Esophagus mucosa (tissue), 1 donor: ENCODE measurements at regions not wholly inside any gene's neighbourhood (a gene's known extent, or its start where the extent isn't known, plus 50 kb on each side); places are given as distances from the start of the nearest gene placed in this dataset.

Experiments used
- ATAC-seq: fragments of 200-7000 bp; cut with Tn5 transposase; one replicate; pipeline ENCODE4 v1.9.1; 2020
- donor health status: DM: yes; HTN: yes; CAD: no.

GRCh38 chr1:239999170-239999569, 92.5 kb upstream of the FMN2 start:
- ATAC-seq: no peak

- ATAC-seq: no peak
Observed at GRCh38 chr1:240000634-240001033, 91.0 kb upstream of the FMN2 start.

GRCh38 chr1:240001177-240001740, 90.4 kb upstream of the FMN2 start:
- no peak for ATAC-seq

- ATAC-seq: no peak
Observed at GRCh38 chr1:240004086-240004749, 87.5 kb upstream of the FMN2 start.

- no peak for ATAC-seq
Observed at GRCh38 chr1:240005997-240006650, 85.6 kb upstream of the FMN2 start.

GRCh38 chr1:240008298-240008697, 83.4 kb upstream of the FMN2 start:
- ATAC-seq: no peak

- no peak for ATAC-seq
Observed at GRCh38 chr1:240014051-240014450, 77.6 kb upstream of the FMN2 start.

- no peak for ATAC-seq
Observed at GRCh38 chr1:240018617-240019016, 73.1 kb upstream of the FMN2 start.

- no peak for ATAC-seq
Observed at GRCh38 chr1:240019524-240019923, 72.2 kb upstream of the FMN2 start.

- no peak for ATAC-seq
Observed at GRCh38 chr1:240020871-240021270, 70.8 kb upstream of the FMN2 start.

GRCh38 chr1:240021709-240022108, 70.0 kb upstream of the FMN2 start:
- no peak for ATAC-seq

- ATAC-seq: no peak
Observed at GRCh38 chr1:240027059-240027462, 64.6 kb upstream of the FMN2 start.

GRCh38 chr1:240029418-240029817, 62.3 kb upstream of the FMN2 start:
- ATAC-seq: no peak

GRCh38 chr1:240030236-240030635, 61.4 kb upstream of the FMN2 start:
- no peak for ATAC-seq

GRCh38 chr1:240031009-240031408, 60.7 kb upstream of the FMN2 start:
- ATAC-seq: no peak

- no peak for ATAC-seq
Observed at GRCh38 chr1:240031414-240031813, 60.3 kb upstream of the FMN2 start.

GRCh38 chr1:240033406-240033805, 58.3 kb upstream of the FMN2 start:
- no peak for ATAC-seq

GRCh38 chr1:240036526-240036925, 55.2 kb upstream of the FMN2 start:
- no peak for ATAC-seq
